HG02884 (cell line): ENCODE measurements at regions not wholly inside any gene's neighbourhood (a gene's known extent, or its start where the extent isn't known, plus 50 kb on each side); places are given as distances from the start of the nearest gene placed in this dataset.

Experiments
- ATAC-seq: cut with Tn5 transposase; IDR thresholded peaks from one replicate; pipeline ENCODE4 v1.9.1; 2021; ENCODE audit warnings: mild to moderate bottlenecking, moderate library complexity; ENCODE audit not compliant: unreplicated experiment

- ATAC-seq, result no peak
Measured at GRCh38 chr13:106183410-106184065, 351.9 kb downstream of the EFNB2 start.

DNA sequence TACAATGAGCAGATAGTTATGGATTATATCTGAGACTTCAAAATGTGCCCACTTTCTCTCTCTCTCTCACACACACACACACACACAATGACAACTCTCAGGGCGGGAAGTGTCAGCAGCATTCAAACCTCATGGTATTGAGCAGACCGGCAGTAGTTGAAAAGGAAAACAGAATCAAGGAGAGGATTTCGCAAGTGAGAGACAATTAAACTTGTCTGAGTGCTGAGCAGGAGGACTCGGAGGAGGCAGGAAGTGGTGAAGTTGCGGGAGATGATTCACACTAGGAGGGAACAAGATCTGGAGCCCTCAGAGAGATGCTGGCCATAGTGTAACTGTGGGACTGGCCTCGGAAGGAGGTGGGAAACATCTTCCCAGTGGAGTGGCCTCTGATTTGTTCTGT is 353.1 kb downstream of the EFNB2 start:
- ATAC-seq, result no peak

- no peak for ATAC-seq
Measured at GRCh38 chr13:106178816-106179215, 356.6 kb downstream of the EFNB2 start.

GRCh38 chr13:106177146-106177545 is 358.3 kb downstream of the EFNB2 start:
- no peak for ATAC-seq

DNA sequence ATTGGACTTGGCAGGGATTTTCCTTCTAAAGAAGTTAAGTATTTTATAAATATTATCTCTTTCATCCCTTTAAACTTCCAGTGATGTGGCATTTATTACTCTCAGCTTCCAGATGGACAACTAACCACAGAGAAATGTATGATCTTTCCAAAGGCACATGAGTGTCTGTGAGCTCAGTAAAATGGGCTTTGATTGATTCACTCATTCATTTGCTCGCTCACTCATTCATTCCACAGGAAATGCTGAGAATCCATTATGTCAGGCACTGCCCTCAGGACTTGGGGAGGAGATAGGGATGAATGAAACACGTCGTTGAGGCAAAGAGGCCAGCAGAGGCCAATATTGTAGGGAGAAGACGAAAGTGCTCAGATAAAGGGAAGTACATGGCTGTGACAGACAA is 359.3 kb downstream of the EFNB2 start:
- ATAC-seq, result no peak

GRCh38 chr13:106173891-106174610 is 361.4 kb downstream of the EFNB2 start:
- no peak for ATAC-seq

DNA sequence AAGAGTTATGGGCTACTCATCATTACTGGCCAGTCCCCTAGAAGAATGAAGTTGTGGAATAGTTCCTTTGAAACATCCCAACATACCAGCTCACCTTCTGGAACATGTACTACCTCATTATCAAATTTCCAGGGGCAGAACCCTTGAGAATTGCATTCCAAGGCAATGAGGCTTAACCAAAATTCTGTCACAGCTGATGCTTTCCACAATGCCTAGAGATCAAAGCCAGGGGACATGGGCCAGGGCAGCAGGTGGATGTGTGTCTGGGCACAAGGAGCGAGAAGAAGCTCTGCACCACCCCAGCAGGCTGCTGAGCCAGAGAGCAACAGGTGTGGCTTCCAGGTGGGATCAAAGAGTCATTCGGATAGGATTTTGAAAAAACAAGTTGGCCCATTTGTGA is 362.1 kb downstream of the EFNB2 start:
- ATAC-seq, result no peak

DNA sequence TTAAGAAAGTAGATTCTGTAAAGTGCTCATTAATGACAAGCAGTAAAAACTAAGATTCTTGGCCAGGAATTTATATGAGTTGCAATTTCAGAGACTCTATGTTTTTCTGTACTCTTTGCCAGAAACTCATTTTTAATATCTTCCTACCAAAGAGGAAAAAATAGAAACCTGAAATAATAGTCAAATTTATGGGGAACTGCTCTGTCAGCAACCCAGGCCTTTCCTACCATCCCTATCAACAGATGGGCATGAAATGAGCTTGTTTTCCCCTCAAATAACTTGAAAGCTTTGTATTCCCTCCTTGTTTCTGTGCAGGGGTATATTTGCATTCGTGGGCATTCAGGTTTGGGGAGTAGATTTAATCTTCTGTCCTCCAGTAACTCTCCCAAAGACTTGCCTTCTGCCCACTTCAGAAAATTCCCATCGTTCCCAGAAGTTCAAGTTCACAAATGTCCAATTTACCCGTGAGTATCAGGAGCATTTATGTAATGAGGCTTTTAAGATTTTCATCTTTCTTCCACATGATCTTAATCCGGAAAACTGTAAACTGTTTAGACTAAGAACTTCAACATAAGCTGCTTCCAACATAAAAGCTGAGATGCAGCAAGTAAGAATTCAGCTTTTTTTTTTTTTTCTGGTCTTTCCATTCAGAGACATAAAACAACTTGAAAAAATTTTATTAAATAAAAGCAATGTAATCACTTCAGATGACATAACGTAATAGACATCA is 363.1 kb downstream of the EFNB2 start:
- ATAC-seq, result no peak

- ATAC-seq, result no peak
Measured at GRCh38 chr13:106163426-106163825, 372.0 kb downstream of the EFNB2 start.

GRCh38 chr13:106161146-106161545 is 374.3 kb downstream of the EFNB2 start:
- no peak for ATAC-seq

GRCh38 chr13:106159295-106160195 is 375.9 kb downstream of the EFNB2 start:
- ATAC-seq, result no peak

DNA sequence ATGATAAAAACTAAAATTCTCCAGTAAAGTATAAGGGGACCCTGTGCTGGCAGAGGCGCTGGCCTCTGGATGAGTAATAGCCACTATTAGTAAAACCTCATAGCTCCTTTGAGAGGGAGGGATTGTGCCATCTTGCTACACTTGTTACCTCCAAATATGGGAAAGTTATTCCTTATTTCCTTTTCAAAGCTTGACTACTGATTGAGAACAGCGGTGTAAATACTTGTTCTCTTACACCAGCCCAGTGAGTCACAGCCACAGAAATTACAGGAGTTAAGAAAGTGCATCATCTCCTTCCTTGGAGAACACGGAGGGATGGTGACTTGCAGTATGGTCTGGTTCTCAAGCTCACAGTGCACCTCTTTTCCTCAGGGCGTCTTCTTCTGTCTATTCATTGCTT is 379.0 kb downstream of the EFNB2 start:
- ATAC-seq, result no peak

GRCh38 chr13:106155411-106155810 is 380.1 kb downstream of the EFNB2 start:
- no peak for ATAC-seq

DNA sequence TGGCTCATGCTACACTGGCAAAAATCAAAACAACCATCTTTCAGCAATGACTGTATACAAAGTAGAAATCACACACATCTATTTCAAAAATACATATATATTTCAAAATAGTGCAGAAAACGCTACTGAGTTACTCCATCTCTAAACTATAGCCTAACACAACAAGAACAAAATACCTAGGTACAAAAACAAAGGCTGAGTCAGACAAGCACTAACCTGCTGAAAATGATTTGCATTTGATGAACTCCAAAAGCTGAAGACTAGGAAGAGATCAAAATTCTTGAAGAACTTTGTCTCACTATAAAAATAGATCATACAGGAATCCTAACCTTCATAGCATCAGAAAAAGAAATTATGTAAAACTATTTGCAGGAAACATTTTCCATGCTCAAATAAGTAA is 381.6 kb downstream of the EFNB2 start:
- ATAC-seq, result no peak

- ATAC-seq, result no peak
Measured at GRCh38 chr13:106153041-106153440, 382.4 kb downstream of the EFNB2 start.

GRCh38 chr13:106152047-106152446 is 383.4 kb downstream of the EFNB2 start:
- no peak for ATAC-seq

- no peak for ATAC-seq
Measured at GRCh38 chr13:106151056-106151699, 384.3 kb downstream of the EFNB2 start.

DNA sequence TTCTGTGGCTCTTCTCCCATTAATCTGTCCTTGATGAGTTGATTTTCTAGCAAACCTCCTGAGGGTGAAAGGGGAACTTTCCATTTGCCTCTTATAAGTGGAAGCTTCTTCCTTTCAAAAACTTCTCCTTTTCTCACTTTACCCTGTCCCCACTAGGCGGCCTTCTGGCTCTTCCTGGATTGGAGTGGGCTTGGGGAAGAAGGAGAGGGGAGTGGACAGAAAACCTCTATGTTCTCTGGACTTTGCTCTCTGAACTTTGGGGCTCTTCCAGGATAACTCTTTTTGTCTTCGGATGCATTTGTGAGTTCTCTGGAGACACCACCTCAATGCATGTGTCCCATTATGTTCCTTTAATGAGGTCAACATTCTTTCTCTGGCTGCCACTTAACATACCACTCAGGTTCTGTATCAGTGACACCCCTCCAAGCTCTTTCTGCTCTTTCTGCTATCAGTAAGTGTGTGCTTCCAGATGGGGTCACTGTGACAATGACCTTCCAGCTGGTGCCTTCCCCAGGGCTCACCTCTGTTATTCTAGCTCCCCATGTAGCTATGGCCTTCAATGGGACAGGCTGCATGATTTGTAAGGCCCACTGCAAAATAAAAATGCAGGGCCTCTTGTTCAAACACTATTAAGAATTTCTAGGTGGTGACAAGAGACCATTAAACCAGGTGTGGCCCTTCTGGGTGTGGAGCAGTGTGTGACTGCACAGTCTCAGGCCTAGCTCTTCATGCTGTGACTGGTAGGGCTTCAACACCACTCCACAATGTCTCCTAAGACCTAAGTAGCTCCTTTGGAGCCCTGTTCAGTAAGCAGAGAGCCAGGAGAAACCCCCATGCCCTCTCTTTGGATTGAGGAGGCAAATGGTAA is 389.2 kb downstream of the EFNB2 start:
- no peak for ATAC-seq

DNA sequence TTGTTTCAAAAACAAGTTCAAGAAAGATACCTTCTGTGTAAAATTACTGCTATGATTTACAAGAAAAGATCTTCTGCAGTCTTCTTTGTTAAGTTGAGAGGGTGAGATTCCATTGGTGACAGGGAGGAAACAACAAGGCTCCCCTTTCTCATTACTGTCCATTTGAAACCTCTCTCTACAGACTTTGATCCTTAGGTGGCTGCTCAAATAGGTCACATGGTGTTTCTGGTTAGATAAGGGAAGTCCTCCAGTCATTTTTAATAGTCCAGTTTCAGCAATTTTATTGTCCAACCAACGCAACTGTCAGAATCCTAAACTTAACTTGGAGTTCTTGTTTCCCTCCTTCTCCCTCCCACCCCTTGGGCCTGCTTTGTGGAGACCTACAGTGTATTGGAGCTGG is 390.4 kb downstream of the EFNB2 start:
- no peak for ATAC-seq
